Stimulated activated CD8-positive, alpha-beta memory T cell treated with anti-CD3 and anti-CD28 coated beads, Interleukin-4, amount 100 ng/mL, for 24 hours (primary cell): ENCODE measurements at regions not wholly inside any gene's neighbourhood (a gene's known extent, or its start where the extent isn't known, plus 50 kb on each side); places are given as distances from the start of the nearest gene placed in this dataset.

Experiments used
- DNase-seq: peaks from one replicate; pipeline ENCODE4 v3.0.0-alpha.2; 2020; ENCODE audit warnings: low read depth

- no peak for DNase-seq
These were observed 147.5 kb downstream of the CRYBB2 start for GRCh38 chr22:25366876-25367466.

DNA sequence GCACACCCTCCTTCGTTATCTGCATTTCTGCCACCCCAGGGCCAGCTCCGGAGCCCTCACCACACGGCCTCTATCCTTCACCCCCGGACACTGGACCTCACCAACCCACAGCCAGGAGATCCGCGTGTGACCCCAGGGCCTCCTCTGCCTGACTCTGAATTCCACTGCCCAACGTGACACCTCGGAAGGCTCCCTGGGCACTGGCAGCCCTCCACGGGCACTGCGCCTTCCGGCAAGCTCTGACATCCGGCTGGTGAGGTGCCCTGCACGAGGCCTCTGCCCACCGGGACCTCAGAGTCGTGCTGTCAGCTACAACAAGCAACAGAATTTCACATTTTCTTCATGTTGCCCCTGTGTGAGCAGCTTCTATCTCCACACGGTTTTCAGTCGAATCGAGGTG lies 148.3 kb downstream of the CRYBB2 start:
- DNase-seq, result no peak

- no peak for DNase-seq
These were observed 148.8 kb downstream of the CRYBB2 start for GRCh38 chr22:25368271-25368670.

- DNase-seq, result no peak
These were observed 149.6 kb downstream of the CRYBB2 start for GRCh38 chr22:25369041-25369440.

DNA sequence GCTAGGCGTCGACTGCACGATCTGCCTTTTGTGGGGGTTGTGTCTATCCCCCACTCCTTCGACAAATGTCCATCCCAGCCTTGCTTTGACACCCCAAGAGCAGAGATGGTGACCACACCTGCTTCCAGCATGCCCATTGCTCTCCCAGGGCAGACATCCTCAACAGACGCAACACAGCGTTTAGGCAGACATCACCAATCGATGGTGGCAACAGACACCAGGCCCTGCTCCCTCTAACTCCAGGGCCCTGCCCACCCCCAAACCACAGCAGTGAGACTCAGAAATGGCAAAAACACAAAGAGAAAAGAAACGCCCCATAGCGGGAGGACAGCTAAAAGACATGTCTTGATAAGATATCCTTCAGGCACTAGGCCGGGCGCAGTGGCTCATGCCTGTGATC lies 150.9 kb downstream of the CRYBB2 start:
- DNase-seq, result no peak

DNA sequence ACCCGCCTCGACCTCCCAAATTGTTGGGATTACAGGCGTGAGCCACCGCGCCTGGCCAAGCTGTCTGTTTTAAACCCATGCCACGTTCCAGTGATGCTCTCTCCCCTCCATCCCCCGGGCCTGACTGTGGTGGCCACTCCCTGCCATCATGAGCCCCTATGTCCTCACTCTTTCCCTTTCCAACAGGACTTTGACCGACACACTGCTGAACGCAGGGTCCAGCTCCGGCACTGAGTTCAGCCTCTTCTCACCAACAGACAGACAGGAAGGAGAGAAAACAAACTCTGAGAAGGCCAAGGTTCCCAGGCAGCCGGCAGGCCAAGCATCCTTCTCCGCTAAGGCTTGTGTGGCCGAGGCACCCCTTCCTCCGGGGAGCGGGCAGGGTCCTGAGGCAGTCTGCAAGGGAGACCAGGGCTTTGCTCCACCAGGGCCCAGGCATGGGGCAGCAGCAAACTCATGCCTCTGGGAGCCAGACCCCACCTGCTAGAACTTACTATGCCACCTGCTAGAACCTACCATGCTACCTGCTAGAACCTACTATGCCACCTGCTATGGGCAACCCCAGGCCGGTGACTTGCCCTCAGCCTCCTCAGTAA lies 152.7 kb downstream of the CRYBB2 start:
- DNase-seq, result no peak

GRCh38 chr22:25373961-25374360 lies 154.5 kb downstream of the CRYBB2 start:
- DNase-seq, result no peak

- DNase-seq, result no peak
These were observed 155.4 kb downstream of the CRYBB2 start for GRCh38 chr22:25374869-25375268.

DNA sequence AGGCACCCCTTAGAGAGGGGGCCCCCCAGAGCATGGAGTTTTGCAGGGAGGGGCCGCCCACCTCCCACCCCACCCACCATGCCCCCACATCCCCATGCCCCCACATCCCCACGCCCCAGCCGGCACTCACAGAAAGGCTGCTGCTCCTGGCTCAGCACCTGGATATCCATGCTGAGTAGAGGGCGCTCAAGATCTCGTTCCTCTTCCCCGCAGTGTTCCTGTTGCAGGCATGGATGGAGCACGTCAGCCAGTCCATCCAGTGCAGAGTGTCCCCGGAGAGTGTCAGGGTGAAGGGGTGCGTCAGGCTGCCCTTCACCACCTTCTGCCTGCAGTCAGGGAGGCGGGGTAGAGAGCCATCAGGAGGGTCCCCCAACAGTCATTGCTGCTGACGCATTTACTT lies 156.2 kb downstream of the CRYBB2 start:
- DNase-seq, result no peak

- DNase-seq, result no peak
These were observed 158.3 kb downstream of the CRYBB2 start for GRCh38 chr22:25377699-25378098.

DNA sequence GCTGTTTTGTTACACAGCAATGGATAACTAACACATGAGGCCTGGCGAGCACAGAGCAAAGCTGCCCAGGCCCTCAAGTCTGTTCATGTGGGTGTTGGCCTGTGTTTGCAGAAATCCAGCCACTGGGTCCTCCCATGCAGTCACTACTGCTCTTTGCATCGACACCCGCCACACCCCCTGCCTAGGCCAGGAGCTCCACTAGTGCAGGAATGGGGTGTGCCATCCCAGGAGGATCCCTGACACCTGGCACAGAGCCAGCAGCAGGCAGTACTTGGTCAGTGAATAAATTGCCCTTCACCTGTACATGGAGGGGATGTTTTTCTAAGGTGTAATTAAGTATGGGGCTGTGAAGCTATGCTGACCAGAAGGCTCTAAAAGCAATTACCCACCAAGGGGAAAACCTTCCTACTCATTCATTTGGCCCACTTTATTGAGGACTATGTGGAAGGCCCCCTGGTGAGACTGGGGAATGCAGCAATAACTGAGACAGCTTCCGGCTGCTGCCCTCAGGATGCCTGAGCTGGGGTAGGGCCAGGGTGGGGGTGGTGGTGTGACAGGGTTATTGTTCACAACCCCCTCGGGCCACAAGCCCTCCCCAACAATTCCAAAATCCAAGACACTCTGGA lies 160.8 kb downstream of the CRYBB2 start:
- DNase-seq, result no peak

DNA sequence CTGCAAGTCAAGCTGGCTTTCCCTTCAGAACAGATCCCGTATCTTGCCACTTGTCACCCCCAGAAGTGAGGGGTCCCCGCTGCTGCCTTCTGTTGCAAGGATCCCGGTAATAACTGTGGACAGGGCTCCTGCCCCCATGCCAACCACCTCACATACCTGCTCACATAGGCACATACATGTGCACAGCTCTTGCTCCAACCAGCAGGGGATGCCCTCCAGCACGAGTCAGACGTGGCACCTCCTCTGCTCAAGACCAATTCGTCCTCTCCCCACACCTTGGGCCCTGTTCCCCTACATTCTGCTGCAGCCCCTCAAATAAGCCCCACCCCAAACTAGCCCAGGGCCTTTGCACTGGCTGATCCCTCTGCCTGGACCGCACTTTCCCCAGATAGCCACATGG lies 163.3 kb downstream of the CRYBB2 start:
- no peak for DNase-seq

DNA sequence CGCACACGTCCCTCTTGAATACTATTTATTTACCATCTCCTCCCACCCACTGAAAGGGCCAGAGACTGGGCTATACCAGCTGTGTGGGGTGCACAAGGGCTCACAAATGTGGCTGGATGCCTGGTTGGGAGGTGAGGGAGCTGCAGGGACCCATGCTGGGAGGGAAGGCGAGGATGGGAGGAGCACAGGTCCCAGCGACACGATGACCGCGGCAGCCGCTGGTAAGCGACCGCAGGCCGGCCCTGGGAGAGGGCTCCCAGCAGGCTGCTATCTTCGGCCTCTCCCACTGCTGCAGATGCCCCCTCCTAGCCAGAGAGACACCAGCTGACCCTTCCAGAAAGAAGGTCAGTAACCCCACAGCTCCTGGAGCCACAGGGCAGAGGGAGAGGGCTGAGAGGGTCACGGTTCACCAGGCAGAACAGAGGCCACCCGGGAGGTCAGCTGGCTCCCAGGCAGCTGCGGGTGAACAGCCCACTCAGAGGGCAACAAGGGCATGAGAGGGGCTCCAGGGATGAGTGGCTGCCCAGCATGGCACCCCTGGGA lies 163.9 kb downstream of the CRYBB2 start:
- DNase-seq, result no peak

GRCh38 chr22:25383892-25384291 lies 164.5 kb downstream of the CRYBB2 start:
- DNase-seq, result no peak

DNA sequence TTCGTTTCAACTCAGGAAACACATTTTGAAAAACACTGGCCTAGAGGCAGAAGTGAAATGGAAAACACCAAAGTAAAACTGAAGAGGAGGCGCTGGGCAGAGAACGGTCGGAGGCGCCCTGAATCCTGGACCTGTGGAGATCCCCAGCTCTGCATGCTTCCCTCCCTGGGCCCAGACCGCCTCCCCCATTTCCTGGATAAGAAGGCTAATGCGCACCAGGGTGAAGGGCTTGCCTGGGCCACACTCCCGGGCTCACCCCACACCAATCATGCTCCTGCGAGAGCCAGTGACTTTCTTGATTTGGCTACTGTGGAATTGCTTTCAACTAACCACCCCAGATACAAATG lies 167.1 kb downstream of the CRYBB2 start:
- DNase-seq, result no peak

- no peak for DNase-seq
These were observed 169.0 kb downstream of the CRYBB2 start for GRCh38 chr22:25388415-25388814.

GRCh38 chr22:25388866-25389540 lies 169.6 kb downstream of the CRYBB2 start:
- DNase-seq, result no peak

GRCh38 chr22:25389541-25389919 lies 170.1 kb downstream of the CRYBB2 start:
- no peak for DNase-seq

DNA sequence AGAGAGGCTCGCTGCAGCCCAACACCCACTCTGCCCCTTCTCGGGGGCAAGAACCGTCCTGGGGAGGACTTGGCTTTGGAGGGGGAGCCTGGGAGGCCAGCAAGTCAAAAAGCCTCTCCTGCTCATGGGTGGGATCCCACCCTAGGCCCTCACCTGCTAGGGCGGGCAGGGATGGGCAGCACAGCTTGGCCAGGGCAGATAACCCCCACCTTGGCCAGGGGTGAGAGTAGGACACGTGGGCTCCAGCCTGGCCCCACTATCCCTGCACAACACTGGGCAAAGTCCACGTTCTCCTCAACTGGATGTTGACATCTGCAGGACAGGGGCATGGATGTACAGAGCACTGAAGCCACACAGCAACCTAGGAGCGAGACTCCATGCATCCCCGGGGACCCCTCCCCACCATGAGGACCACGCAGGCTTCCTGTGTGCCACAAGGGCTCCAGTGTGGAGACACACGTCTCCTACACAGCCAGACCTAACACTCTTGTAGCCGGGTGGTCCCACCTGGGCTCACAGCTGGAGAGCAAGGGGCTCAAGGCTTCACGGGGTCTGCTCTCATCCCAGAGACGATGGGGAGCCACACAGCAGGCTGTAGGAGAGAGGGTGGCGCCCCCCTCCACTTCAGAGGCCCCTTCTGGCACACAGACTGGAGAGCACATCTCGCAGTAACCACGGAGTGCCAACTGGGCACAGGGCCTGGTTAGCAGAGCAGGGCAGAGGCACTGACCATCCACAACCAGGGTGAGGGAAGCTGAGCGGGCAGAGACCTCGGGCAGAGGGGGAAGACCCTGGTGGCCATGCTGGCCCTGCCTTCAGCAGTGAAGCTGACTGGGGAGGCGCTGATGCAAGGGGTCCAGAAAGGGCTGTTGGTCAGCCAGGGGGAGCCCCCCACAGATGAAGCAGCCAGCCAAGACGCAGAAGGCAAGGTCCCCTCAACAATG lies 171.1 kb downstream of the CRYBB2 start:
- no peak for DNase-seq

GRCh38 chr22:25392584-25392983 lies 171.9 kb upstream of the GRK3 start:
- no peak for DNase-seq

GRCh38 chr22:25393121-25393805 lies 171.2 kb upstream of the GRK3 start:
- no peak for DNase-seq
